Subcutaneous abdominal adipose tissue (tissue), 5 donors: ENCODE measurements at regions not wholly inside any gene's neighbourhood (a gene's known extent, or its start where the extent isn't known, plus 50 kb on each side); places are given as distances from the start of the nearest gene placed in this dataset.
A peak's percentile ranks its signal among the peaks of the same experiment; 100 is the strongest.

Source experiments
- H3K27ac ChIP-seq: one replicate; pipeline ENCODE4 v1.7.0; 2013; ENCODE audit warnings: low read depth, mild to moderate bottlenecking, inconsistent platforms, low read length, moderate library complexity
- H3K27me3 ChIP-seq, 5 donors: one replicate each; pipeline ENCODE4 v1.7.0; 2013; ENCODE audit warnings: low read length in 5 of 5, inconsistent platforms in 1 of 5; ENCODE audit not compliant: control insufficient read depth in 5 of 5, insufficient read depth in 4 of 5
- H3K36me3 ChIP-seq, 5 donors: one replicate each; pipeline ENCODE4 v1.7.0; 2013; ENCODE audit warnings: low read length in 5 of 5; ENCODE audit not compliant: control insufficient read depth in 5 of 5, insufficient read depth in 5 of 5
- H3K4me1 ChIP-seq, 5 donors: one replicate each; pipeline ENCODE4 v1.7.0; 2013; ENCODE audit warnings: low read length in 5 of 5, mild to moderate bottlenecking in 3 of 5, moderate library complexity in 1 of 5; ENCODE audit not compliant: control insufficient read depth in 5 of 5, insufficient read depth in 5 of 5
- H3K4me3 ChIP-seq, 5 donors: one replicate each; pipeline ENCODE4 v1.7.0; 2013; ENCODE audit warnings: low read length in 5 of 5, low read depth in 1 of 5
- H3K9ac ChIP-seq, 5 donors: one replicate each; pipeline ENCODE4 v1.7.0; 2013; ENCODE audit warnings: low read length in 5 of 5, mild to moderate bottlenecking in 4 of 5, moderate library complexity in 3 of 5
- H3K9me3 ChIP-seq, 5 donors: one replicate each; pipeline ENCODE4 v1.7.0; 2013; ENCODE audit warnings: low read length in 5 of 5; ENCODE audit not compliant: control insufficient read depth in 5 of 5
- donor health status: healthy.
- donor health status: healthy.
- donor health status: healthy.
- donor health status: healthy.
- donor health status: healthy.

GRCh38 chr9:82606492-82607382 is 456.2 kb downstream of the RASEF start:
- H3K9ac ChIP-seq = no peak overlapping the region
- peaks cover 0 to 3% (median 0%) of the 10 kb centered on the region in 5 donors for H3K4me1 ChIP-seq
- H3K9me3 ChIP-seq = no peaks in the 10 kb centered on the region
- no peak overlapping the region for H3K4me3 ChIP-seq
- H3K27me3 ChIP-seq = peaks cover 0 to 4% (median 0%) of the 10 kb centered on the region in 5 donors
- H3K36me3 ChIP-seq = no peaks in the 10 kb centered on the region
- no peak overlapping the region for H3K27ac ChIP-seq

- Histone ChIP-seq H3K27ac (no peak overlapping the region), H3K27me3 (peaks cover 0 to 4% (median 0%) of the 10 kb centered on the region in 5 donors), H3K36me3 (no peaks in the 10 kb centered on the region), H3K9me3 (no peaks in the 10 kb centered on the region), H3K4me3 (no peak overlapping the region), H3K4me1 (peaks cover 0 to 3% (median 0%) of the 10 kb centered on the region in 5 donors), H3K9ac (no peak overlapping the region)
Measured at GRCh38 chr9:82608487-82608886, 454.5 kb downstream of the RASEF start.

GRCh38 chr9:82612942-82613341 is 450.0 kb downstream of the RASEF start:
- Histone ChIP-seq H3K4me1 (no peaks in the 10 kb centered on the region), H3K27ac (no peak overlapping the region), H3K27me3 (peaks cover 0 to 4% (median 0%) of the 10 kb centered on the region in 5 donors), H3K9ac (no peak overlapping the region), H3K4me3 (no peak overlapping the region), H3K36me3 (no peaks in the 10 kb centered on the region), H3K9me3 (no peaks in the 10 kb centered on the region)

GRCh38 chr9:82613498-82613897 is 449.4 kb downstream of the RASEF start:
- peaks cover 0 to under 1% (median 0%) of the 10 kb centered on the region in 5 donors for H3K27me3 ChIP-seq
- H3K36me3 ChIP-seq = no peaks in the 10 kb centered on the region
- no peak overlapping the region for H3K4me3 ChIP-seq
- H3K4me1 ChIP-seq = no peaks in the 10 kb centered on the region
- no peaks in the 10 kb centered on the region for H3K9me3 ChIP-seq
- H3K9ac ChIP-seq = no peak overlapping the region
- no peak overlapping the region for H3K27ac ChIP-seq

- no peaks in the 10 kb centered on the region for H3K9me3 ChIP-seq
- H3K9ac ChIP-seq = no peak overlapping the region
- no peaks in the 10 kb centered on the region for H3K27me3 ChIP-seq
- H3K36me3 ChIP-seq = no peaks in the 10 kb centered on the region
- H3K4me1 ChIP-seq = no peaks in the 10 kb centered on the region
- H3K27ac ChIP-seq = no peak overlapping the region
- no peak overlapping the region for H3K4me3 ChIP-seq
Measured at GRCh38 chr9:82616545-82616944, 446.4 kb downstream of the RASEF start.

GRCh38 chr9:82621447-82621846 is 441.5 kb downstream of the RASEF start:
- Histone ChIP-seq H3K27ac (no peak overlapping the region), H3K9me3 (no peaks in the 10 kb centered on the region), H3K36me3 (no peaks in the 10 kb centered on the region), H3K9ac (no peak overlapping the region), H3K4me3 (no peak overlapping the region), H3K27me3 (no peaks in the 10 kb centered on the region), H3K4me1 (no peaks in the 10 kb centered on the region)

GRCh38 chr9:82637368-82637767 is 425.6 kb downstream of the RASEF start:
- Histone ChIP-seq H3K36me3 (no peaks in the 10 kb centered on the region), H3K27ac (no peak overlapping the region), H3K9me3 (peaks cover 0 to 19% (median 17%) of the 10 kb centered on the region in 5 donors), H3K4me3 (peak overlapping the region in 1 of 5 donors; percentile 1), H3K4me1 (no peaks in the 10 kb centered on the region), H3K27me3 (no peaks in the 10 kb centered on the region), H3K9ac (no peak overlapping the region)

GRCh38 chr9:82645600-82645999 is 417.3 kb downstream of the RASEF start:
- no peak overlapping the region for H3K27ac ChIP-seq
- no peaks in the 10 kb centered on the region for H3K27me3 ChIP-seq
- H3K36me3 ChIP-seq = no peaks in the 10 kb centered on the region
- no peak overlapping the region for H3K9ac ChIP-seq
- no peaks in the 10 kb centered on the region for H3K4me1 ChIP-seq
- peaks cover 0 to 4% (median 0%) of the 10 kb centered on the region in 5 donors for H3K9me3 ChIP-seq
- no peak overlapping the region for H3K4me3 ChIP-seq

GRCh38 chr9:82650368-82650767 is 412.6 kb downstream of the RASEF start:
- H3K9ac ChIP-seq = no peak overlapping the region
- H3K9me3 ChIP-seq = peaks cover 0 to 13% (median 5%) of the 10 kb centered on the region in 5 donors
- H3K4me1 ChIP-seq = no peaks in the 10 kb centered on the region
- H3K4me3 ChIP-seq = no peak overlapping the region
- H3K27me3 ChIP-seq = no peaks in the 10 kb centered on the region
- no peaks in the 10 kb centered on the region for H3K36me3 ChIP-seq
- H3K27ac ChIP-seq = no peak overlapping the region

GRCh38 chr9:82651474-82651873 is 411.5 kb downstream of the RASEF start:
- Histone ChIP-seq H3K4me3 (no peak overlapping the region), H3K27ac (no peak overlapping the region), H3K9ac (no peak overlapping the region), H3K9me3 (peaks cover 0 to 13% (median 5%) of the 10 kb centered on the region in 5 donors), H3K36me3 (no peaks in the 10 kb centered on the region), H3K27me3 (no peaks in the 10 kb centered on the region), H3K4me1 (no peaks in the 10 kb centered on the region)
